ENCODE measurements at regions not wholly inside any gene's neighbourhood (a gene's known extent, or its start where the extent isn't known, plus 50 kb on each side); places are given as distances from the start of the nearest gene placed in this dataset.

- Histone ChIP-seq H3K9ac (no peak overlapping the region), H3K79me2 (no peaks in the 10 kb centered on the region), H3K9me3 (ENCODE audit: control insufficient read depth, low read length) (no peaks in the 10 kb centered on the region), H2AFZ (no peak overlapping the region), H3K36me3 (ENCODE audit: control insufficient read depth, insufficient read depth, low read length) (no peaks in the 10 kb centered on the region), H3K4me3 (ENCODE audit: low read depth, low read length) (no peak overlapping the region), H3K4me1 (no peaks in the 10 kb centered on the region), H3K27me3 (ENCODE audit: control insufficient read depth, insufficient read depth, low read length) (peaks cover 5% of the 10 kb centered on the region), H3K4me2 (ENCODE audit: low read length) (no peak overlapping the region), H3K27ac (no peak overlapping the region)
- TF ChIP-seq, protein P1, sequence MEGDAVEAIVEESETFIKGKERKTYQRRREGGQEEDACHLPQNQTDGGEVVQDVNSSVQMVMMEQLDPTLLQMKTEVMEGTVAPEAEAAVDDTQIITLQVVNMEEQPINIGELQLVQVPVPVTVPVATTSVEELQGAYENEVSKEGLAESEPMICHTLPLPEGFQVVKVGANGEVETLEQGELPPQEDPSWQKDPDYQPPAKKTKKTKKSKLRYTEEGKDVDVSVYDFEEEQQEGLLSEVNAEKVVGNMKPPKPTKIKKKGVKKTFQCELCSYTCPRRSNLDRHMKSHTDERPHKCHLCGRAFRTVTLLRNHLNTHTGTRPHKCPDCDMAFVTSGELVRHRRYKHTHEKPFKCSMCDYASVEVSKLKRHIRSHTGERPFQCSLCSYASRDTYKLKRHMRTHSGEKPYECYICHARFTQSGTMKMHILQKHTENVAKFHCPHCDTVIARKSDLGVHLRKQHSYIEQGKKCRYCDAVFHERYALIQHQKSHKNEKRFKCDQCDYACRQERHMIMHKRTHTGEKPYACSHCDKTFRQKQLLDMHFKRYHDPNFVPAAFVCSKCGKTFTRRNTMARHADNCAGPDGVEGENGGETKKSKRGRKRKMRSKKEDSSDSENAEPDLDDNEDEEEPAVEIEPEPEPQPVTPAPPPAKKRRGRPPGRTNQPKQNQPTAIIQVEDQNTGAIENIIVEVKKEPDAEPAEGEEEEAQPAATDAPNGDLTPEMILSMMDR (IDR thresholded peaks at IDR 0.05) = no peak
Observed at GRCh38 chr16:73232555-73233328, 184.8 kb upstream of the ZFHX3 start.

- H3K36me3 ChIP-seq (ENCODE audit: control insufficient read depth, insufficient read depth, low read length) = no peaks in the 10 kb centered on the region
- H3K27ac ChIP-seq = no peak overlapping the region
- no peaks in the 10 kb centered on the region for H3K79me2 ChIP-seq
- H3K4me1 ChIP-seq = no peaks in the 10 kb centered on the region
- H3K9me3 ChIP-seq (ENCODE audit: control insufficient read depth, low read length) = no peaks in the 10 kb centered on the region
- H3K4me2 ChIP-seq (ENCODE audit: low read length) = no peak overlapping the region
- peaks cover 5% of the 10 kb centered on the region for H3K27me3 ChIP-seq (ENCODE audit: control insufficient read depth, insufficient read depth, low read length)
- no peak overlapping the region for H3K9ac ChIP-seq
- no peak overlapping the region for H3K4me3 ChIP-seq (ENCODE audit: low read depth, low read length)
- H2AFZ ChIP-seq = no peak overlapping the region
- TF ChIP-seq, protein P1 (IDR thresholded peaks at IDR 0.05) = no peak
Observed at GRCh38 chr16:73231944-73232554, 184.1 kb upstream of the ZFHX3 start.

- no peaks in the 10 kb centered on the region for H3K36me3 ChIP-seq (ENCODE audit: control insufficient read depth, insufficient read depth, low read length)
- TF ChIP-seq, protein P1 (IDR thresholded peaks at IDR 0.05) = no peak
- no peak overlapping the region for H3K4me2 ChIP-seq (ENCODE audit: low read length)
- no peaks in the 10 kb centered on the region for H3K79me2 ChIP-seq
- H2AFZ ChIP-seq = no peak overlapping the region
- no peak overlapping the region for H3K9ac ChIP-seq
- H3K4me3 ChIP-seq (ENCODE audit: low read depth, low read length) = no peak overlapping the region
- H3K4me1 ChIP-seq = no peaks in the 10 kb centered on the region
- no peaks in the 10 kb centered on the region for H3K9me3 ChIP-seq (ENCODE audit: control insufficient read depth, low read length)
- H3K27ac ChIP-seq = no peak overlapping the region
- H3K27me3 ChIP-seq (ENCODE audit: control insufficient read depth, insufficient read depth, low read length) = peaks cover 5% of the 10 kb centered on the region
Observed at GRCh38 chr16:73231379-73231778, 183.5 kb upstream of the ZFHX3 start.

GRCh38 chr16:73230651-73231050 is 182.7 kb upstream of the ZFHX3 start:
- H3K4me1 ChIP-seq = no peaks in the 10 kb centered on the region
- H3K4me3 ChIP-seq (ENCODE audit: low read depth, low read length) = no peak overlapping the region
- no peak overlapping the region for H3K27ac ChIP-seq
- H3K9me3 ChIP-seq (ENCODE audit: control insufficient read depth, low read length) = no peaks in the 10 kb centered on the region
- no peaks in the 10 kb centered on the region for H3K79me2 ChIP-seq
- no peak overlapping the region for H2AFZ ChIP-seq
- no peak overlapping the region for H3K9ac ChIP-seq
- no peaks in the 10 kb centered on the region for H3K36me3 ChIP-seq (ENCODE audit: control insufficient read depth, insufficient read depth, low read length)
- TF ChIP-seq, protein P1 (IDR thresholded peaks at IDR 0.05) = no peak
- H3K27me3 ChIP-seq (ENCODE audit: control insufficient read depth, insufficient read depth, low read length) = peaks cover 5% of the 10 kb centered on the region
- no peak overlapping the region for H3K4me2 ChIP-seq (ENCODE audit: low read length)
